Osteoblast (primary cell): ENCODE measurements at regions not wholly inside any gene's neighbourhood (a gene's known extent, or its start where the extent isn't known, plus 50 kb on each side); places are given as distances from the start of the nearest gene placed in this dataset.

Experiments
- DNase-seq: peaks from one replicate; pipeline ENCODE4 v3.0.0; 2011; ENCODE audit warnings: low spot score, mixed read lengths; ENCODE audit not compliant: insufficient read length; ENCODE audit errors: missing footprints
- H2AFZ ChIP-seq: 2 replicates; pipeline ENCODE4 v1.6.0; 2011; ENCODE audit warnings: mild to moderate bottlenecking, low read length
- H3K27ac ChIP-seq: 2 replicates; pipeline ENCODE4 v1.5.1; 2011; ENCODE audit warnings: mild to moderate bottlenecking, low read depth, low read length, moderate library complexity
- H3K27me3 ChIP-seq: 2 replicates; pipeline ENCODE4 v1.6.0; 2012; ENCODE audit warnings: mild to moderate bottlenecking, control low read depth, inconsistent platforms, low read length, moderate library complexity; ENCODE audit not compliant: insufficient read depth
- H3K36me3 ChIP-seq: 2 replicates; pipeline ENCODE4 v1.5.1; 2011; ENCODE audit warnings: mild to moderate bottlenecking, low read length, control low read depth, moderate library complexity; ENCODE audit not compliant: insufficient read depth
- H3K4me1 ChIP-seq: 2 replicates; pipeline ENCODE4 v1.5.1; 2011; ENCODE audit warnings: mild to moderate bottlenecking, low read length, control low read depth, moderate library complexity; ENCODE audit not compliant: insufficient read depth
- H3K4me2 ChIP-seq: 2 replicates; pipeline ENCODE4 v1.6.0; 2011; ENCODE audit warnings: mild to moderate bottlenecking, low read length; ENCODE audit not compliant: insufficient read depth
- H3K4me3 ChIP-seq: fragments of 200-600 bp; sonication (generic); 3 replicates; pipeline ENCODE4 v1.5.1; 2012; ENCODE audit warnings: mild to moderate bottlenecking, low read length, inconsistent platforms; ENCODE audit not compliant: insufficient read depth
- H3K79me2 ChIP-seq: 2 replicates; pipeline ENCODE4 v1.6.0; 2012; ENCODE audit warnings: mild to moderate bottlenecking, low read length, control low read depth, inconsistent platforms; ENCODE audit not compliant: insufficient read depth
- H3K9me3 ChIP-seq: 2 replicates; pipeline ENCODE4 v1.5.1; 2011; ENCODE audit warnings: low read depth, low read length, control low read depth
- H4K20me1 ChIP-seq: 2 replicates; pipeline ENCODE4 v1.6.0; 2012; ENCODE audit warnings: mild to moderate bottlenecking, low read length, control low read depth; ENCODE audit not compliant: insufficient read depth
- CTCF ChIP-seq: IDR thresholded peaks from 2 replicates; pipeline ENCODE4 v1.5.1; 2011; ENCODE audit warnings: mild to moderate bottlenecking, low read depth, low read length, moderate library complexity; ENCODE audit errors: extremely low read depth

GRCh38 chr1:29470788-29471119 is 234.4 kb downstream of the PTPRU start:
- no peaks in the 10 kb centered on the region for H4K20me1 ChIP-seq
- H3K79me2 ChIP-seq = no peaks in the 10 kb centered on the region
- H3K4me3 ChIP-seq = no peak overlapping the region
- DNase-seq = no peak
- no peak overlapping the region for H3K27ac ChIP-seq
- no peaks in the 10 kb centered on the region for H3K36me3 ChIP-seq
- no peaks in the 10 kb centered on the region for H3K4me1 ChIP-seq
- no peak overlapping the region for H3K4me2 ChIP-seq
- peaks cover 10% of the 10 kb centered on the region for H3K27me3 ChIP-seq
- no peak for TF ChIP-seq CTCF
- no peaks in the 10 kb centered on the region for H3K9me3 ChIP-seq
- H2AFZ ChIP-seq = no peak overlapping the region

- Histone ChIP-seq H3K36me3 (no peaks in the 10 kb centered on the region), H3K9me3 (no peaks in the 10 kb centered on the region), H3K27ac (no peak overlapping the region), H3K27me3 (peaks cover 10% of the 10 kb centered on the region), H2AFZ (no peak overlapping the region), H3K4me2 (no peak overlapping the region), H3K79me2 (no peaks in the 10 kb centered on the region), H3K4me3 (no peak overlapping the region), H3K4me1 (no peaks in the 10 kb centered on the region), H4K20me1 (no peaks in the 10 kb centered on the region)
- DNase-seq = no peak
- no peak for TF ChIP-seq CTCF
Measured at GRCh38 chr1:29470087-29470787, 233.9 kb downstream of the PTPRU start.

GRCh38 chr1:29469457-29469856 is 233.1 kb downstream of the PTPRU start:
- Histone ChIP-seq H3K27me3 (peaks cover 9% of the 10 kb centered on the region), H3K9me3 (no peaks in the 10 kb centered on the region), H3K27ac (no peak overlapping the region), H3K4me1 (no peaks in the 10 kb centered on the region), H3K36me3 (no peaks in the 10 kb centered on the region), H4K20me1 (no peaks in the 10 kb centered on the region), H3K79me2 (no peaks in the 10 kb centered on the region), H2AFZ (no peak overlapping the region), H3K4me3 (no peak overlapping the region), H3K4me2 (no peak overlapping the region)
- TF ChIP-seq CTCF = no peak
- peak; percentile 57 for DNase-seq

- no peak for TF ChIP-seq CTCF
- no peaks in the 10 kb centered on the region for H3K9me3 ChIP-seq
- H2AFZ ChIP-seq = no peak overlapping the region
- no peak for DNase-seq
- no peaks in the 10 kb centered on the region for H4K20me1 ChIP-seq
- peaks cover under 1% of the 10 kb centered on the region for H3K27me3 ChIP-seq
- H3K36me3 ChIP-seq = no peaks in the 10 kb centered on the region
- no peak overlapping the region for H3K4me3 ChIP-seq
- H3K4me1 ChIP-seq = no peaks in the 10 kb centered on the region
- no peak overlapping the region for H3K4me2 ChIP-seq
- H3K27ac ChIP-seq = no peak overlapping the region
- no peaks in the 10 kb centered on the region for H3K79me2 ChIP-seq
Measured at GRCh38 chr1:29467989-29468900, 231.9 kb downstream of the PTPRU start.
